NCI-H1417 treated with DMSO at 0.1 percent for 48 hours (cell line): ENCODE measurements at regions not wholly inside any gene's neighbourhood (a gene's known extent, or its start where the extent isn't known, plus 50 kb on each side); places are given as distances from the start of the nearest gene placed in this dataset.

Source experiments
- DNase-seq: peaks from one replicate; lab custom pipeline; 2025; lab: John Stamatoyannopoulos, UW

- no peak for DNase-seq
Observed at GRCh38 chr5:73291873-73292272, 118.9 kb downstream of the TMEM174 start.

- no peak for DNase-seq
Observed at GRCh38 chr5:73290242-73290641, 117.2 kb downstream of the TMEM174 start.

- DNase-seq = peak; percentile 49
Observed at GRCh38 chr5:73288803-73289720, 116.1 kb downstream of the TMEM174 start.

- DNase-seq = no peak
Observed at GRCh38 chr5:73286896-73287295, 113.9 kb downstream of the TMEM174 start.

- no peak for DNase-seq
Observed at GRCh38 chr5:73284985-73285384, 112.0 kb downstream of the TMEM174 start.

GRCh38 chr5:73284220-73284795 is 111.3 kb downstream of the TMEM174 start:
- DNase-seq = no peak

GRCh38 chr5:73282923-73283322 is 109.9 kb downstream of the TMEM174 start:
- DNase-seq = no peak

GRCh38 chr5:73282383-73282782 is 109.4 kb downstream of the TMEM174 start:
- peak; percentile 46 for DNase-seq

- DNase-seq = peak; percentile 34
Observed at GRCh38 chr5:73280821-73281746, 108.1 kb downstream of the TMEM174 start.

- DNase-seq = no peak
Observed at GRCh38 chr5:73280386-73280785, 107.4 kb downstream of the TMEM174 start.

GRCh38 chr5:73279805-73280204 is 106.8 kb downstream of the TMEM174 start:
- DNase-seq = no peak

- DNase-seq = no peak
Observed at GRCh38 chr5:73278693-73279092, 105.7 kb downstream of the TMEM174 start.

GRCh38 chr5:73274881-73275663 is 102.1 kb downstream of the TMEM174 start:
- no peak for DNase-seq

GRCh38 chr5:73274121-73274520 is 101.1 kb downstream of the TMEM174 start:
- DNase-seq = no peak

GRCh38 chr5:73273379-73274050 is 100.5 kb downstream of the TMEM174 start:
- no peak for DNase-seq

GRCh38 chr5:73272351-73272750 is 99.4 kb downstream of the TMEM174 start:
- no peak for DNase-seq

- no peak for DNase-seq
Observed at GRCh38 chr5:73268826-73269225, 95.8 kb downstream of the TMEM174 start.

GRCh38 chr5:73267766-73268435 is 94.9 kb downstream of the TMEM174 start:
- DNase-seq = no peak

- no peak for DNase-seq
Observed at GRCh38 chr5:73266925-73267765, 94.2 kb downstream of the TMEM174 start.
